GM19324 (cell line): ENCODE measurements at regions not wholly inside any gene's neighbourhood (a gene's known extent, or its start where the extent isn't known, plus 50 kb on each side); places are given as distances from the start of the nearest gene placed in this dataset.

Source experiments
- ATAC-seq: cut with Tn5 transposase; IDR thresholded peaks from one replicate; pipeline ENCODE4 v1.9.1; 2021; ENCODE audit warnings: mild to moderate bottlenecking, moderate library complexity; ENCODE audit not compliant: unreplicated experiment, low FRiP score

- ATAC-seq, result no peak
Observed at GRCh38 chr4:171203425-171203824, 609.8 kb upstream of the GALNTL6 start.

DNA sequence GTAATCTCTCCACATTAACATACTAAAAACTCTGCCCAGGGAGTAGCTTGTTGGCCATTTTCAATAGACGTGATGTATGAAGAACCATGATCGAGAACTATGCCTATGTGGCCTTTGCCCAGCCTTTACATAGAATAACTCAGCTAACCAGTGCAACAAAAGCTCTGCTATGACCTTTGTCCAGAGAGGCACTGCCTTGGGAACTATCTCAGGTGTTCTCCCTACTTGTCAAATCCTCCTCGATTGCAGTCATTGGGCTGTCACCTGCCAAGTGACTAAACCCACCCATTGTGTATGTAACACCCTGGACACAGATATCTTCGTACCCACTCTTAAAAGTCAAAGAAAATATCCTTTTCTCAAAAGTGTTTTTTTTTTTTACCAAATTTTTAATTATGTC is 610.3 kb upstream of the GALNTL6 start:
- no peak for ATAC-seq

- no peak for ATAC-seq
Observed at GRCh38 chr4:171186700-171187099, 626.5 kb upstream of the GALNTL6 start.

DNA sequence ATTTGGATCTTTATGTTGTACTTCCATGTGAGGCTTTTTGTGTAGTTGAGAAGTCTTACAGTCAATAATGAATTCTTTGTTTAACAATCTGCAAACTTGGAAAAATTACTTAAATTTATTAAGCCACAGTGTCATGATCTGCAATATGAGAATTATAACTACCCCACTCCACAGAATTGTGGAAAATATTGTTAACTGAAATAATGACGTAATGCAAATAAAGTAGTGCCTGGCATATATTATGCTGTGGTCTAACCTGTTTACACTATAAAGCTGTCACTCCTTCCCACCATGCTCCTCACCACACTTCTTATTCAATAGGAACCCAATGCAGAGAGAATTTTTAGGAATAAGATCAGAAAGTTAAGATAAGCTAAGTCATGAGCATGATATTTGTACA is 632.1 kb upstream of the GALNTL6 start:
- ATAC-seq, result no peak

DNA sequence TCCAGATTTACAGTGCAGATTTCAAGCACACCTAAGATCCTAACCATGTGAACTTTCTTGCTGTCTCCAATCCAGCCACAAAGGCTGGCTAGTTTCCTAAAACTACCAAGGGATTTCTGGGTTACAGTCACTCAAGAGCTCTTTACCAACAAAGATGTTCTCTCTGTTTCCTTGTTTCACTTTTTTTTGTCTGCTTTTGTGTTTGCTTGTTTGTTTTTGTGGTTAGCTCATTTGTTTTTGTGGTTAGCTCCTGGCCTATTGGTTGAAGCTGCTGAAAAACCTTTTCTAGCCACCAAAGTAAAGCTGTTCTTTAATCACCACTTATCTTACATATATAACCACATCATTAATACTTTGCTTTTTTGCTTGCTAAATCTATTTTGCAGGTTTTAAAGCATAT is 642.5 kb upstream of the GALNTL6 start:
- no peak for ATAC-seq

- no peak for ATAC-seq
Observed at GRCh38 chr4:171169396-171169795, 643.8 kb upstream of the GALNTL6 start.

- no peak for ATAC-seq
Observed at GRCh38 chr4:171162478-171162877, 650.7 kb upstream of the GALNTL6 start.

DNA sequence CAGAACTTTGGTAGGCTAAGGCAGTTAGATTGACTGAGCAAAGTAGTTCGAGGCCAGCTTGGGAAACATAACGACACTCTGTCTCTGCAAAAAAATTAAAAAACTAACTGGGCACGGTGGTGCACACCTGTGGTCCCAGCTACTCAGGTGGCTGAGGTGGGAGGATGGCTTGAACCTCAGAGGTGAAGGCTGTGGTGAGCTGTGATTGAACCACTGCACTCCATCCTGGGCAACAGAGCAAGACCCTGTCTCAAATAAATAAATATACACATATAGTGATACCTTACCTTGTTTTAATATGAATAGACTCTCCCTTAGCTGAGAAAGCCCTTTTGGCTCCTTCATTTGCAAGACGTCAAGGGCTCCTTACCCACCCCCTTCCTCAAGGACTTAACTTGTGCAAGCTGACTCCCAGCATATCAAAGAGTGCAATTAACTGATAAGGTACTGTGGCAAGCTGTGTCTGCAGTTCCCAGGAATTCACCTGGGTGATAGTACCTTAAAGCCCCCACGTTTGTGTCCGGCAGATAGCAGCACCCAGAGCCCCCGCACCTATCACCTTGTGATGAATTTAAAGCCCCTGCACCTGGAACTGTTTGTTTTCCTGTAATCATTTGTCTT is 655.6 kb upstream of the GALNTL6 start:
- no peak for ATAC-seq

- no peak for ATAC-seq
Observed at GRCh38 chr4:171142639-171143038, 670.6 kb upstream of the GALNTL6 start.

DNA sequence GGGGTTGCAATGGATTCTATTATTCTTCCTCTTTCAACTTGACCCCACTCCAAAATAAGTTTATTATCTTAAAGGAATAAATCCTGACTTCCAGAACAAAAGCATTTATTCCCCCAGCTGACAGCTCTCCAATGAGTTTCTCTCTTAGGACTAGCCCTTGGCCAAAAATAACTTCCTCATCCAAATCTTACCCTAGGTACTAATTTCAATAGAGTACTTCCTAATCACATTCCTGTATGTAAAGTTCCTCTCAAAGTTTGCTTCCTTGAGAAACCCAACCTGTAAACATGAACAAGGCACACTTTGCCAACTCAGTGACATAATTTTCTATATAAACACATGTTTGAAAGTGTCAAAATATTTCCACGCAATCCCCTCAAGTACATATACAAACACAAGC is 671.2 kb upstream of the GALNTL6 start:
- no peak for ATAC-seq

GRCh38 chr4:171130256-171130801 is 682.9 kb upstream of the GALNTL6 start:
- no peak for ATAC-seq

- ATAC-seq, result no peak
Observed at GRCh38 chr4:171118091-171118490, 695.1 kb upstream of the GALNTL6 start.

- no peak for ATAC-seq
Observed at GRCh38 chr4:171117457-171117856, 695.7 kb upstream of the GALNTL6 start.

- ATAC-seq, result no peak
Observed at GRCh38 chr4:171101845-171102244, 711.4 kb upstream of the GALNTL6 start.

GRCh38 chr4:171087089-171087488 is 726.1 kb upstream of the GALNTL6 start:
- no peak for ATAC-seq

DNA sequence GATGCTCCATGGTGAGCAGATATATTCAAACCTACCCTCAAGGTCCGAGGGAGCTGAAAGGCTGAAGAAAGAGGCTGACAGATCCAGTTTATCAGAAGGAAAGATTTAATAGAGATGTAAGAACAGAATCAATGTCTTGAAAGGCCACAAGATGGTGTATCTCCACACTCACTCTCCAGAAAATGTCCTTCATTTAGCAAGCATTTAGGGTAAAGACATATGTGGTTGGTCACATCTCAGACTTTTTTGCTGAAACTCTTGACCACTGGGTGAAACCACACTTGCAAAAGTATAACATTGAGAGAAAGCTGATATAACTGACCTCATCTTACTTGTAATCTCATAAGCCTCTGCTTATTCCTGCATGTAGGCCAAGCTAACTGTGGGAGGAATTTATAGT is 745.8 kb upstream of the GALNTL6 start:
- no peak for ATAC-seq

GRCh38 chr4:171049380-171049779 is 763.8 kb upstream of the GALNTL6 start:
- ATAC-seq, result no peak

DNA sequence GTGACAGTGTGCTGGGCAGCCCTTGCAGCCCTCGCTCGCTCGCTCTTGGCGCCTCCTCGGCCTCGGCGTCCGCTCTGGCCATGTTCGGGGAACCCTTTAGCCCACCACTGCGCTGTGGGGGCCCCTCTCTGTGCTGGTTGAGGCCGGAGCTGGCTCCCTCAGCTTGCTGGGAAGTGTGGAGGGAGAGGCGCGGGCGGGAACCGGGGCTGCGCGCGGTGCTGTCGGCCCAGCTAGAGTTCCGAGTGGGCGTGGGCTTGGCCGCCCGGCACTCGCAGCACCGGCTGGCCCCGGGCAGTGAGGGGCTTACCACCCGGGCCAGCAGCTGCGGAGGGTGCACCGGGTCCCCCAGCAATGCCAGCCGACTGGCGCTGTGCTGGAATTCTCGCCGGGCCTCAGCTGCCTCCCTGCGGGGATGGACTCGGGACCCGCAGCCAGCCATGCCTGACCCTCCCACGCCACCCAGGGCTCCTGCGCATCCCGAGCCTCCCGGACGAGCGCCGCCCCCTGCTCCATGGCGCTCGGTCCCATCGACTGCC is 770.1 kb upstream of the GALNTL6 start:
- no peak for ATAC-seq

- ATAC-seq, result no peak
Observed at GRCh38 chr4:171035909-171036308, 777.3 kb upstream of the GALNTL6 start.

GRCh38 chr4:171031338-171031737 is 781.9 kb upstream of the GALNTL6 start:
- ATAC-seq, result no peak

DNA sequence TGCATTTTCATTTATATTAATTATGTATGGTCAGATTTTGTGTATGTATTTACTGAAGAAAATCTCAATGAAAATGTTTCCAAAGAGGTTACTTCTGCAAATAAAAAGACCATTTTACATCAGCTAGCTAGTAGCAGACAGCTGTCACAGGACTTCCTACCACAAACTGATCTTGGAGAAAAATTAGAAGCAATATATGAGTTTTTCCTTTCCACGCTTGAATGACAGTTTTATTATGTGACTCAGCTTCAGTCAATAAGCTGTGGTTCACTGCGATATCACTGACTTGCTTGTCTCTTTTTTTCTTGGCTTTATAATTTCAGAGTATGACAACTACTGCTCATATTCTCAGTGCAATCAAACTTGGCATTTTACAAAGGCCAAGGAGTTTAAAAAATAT is 787.4 kb upstream of the GALNTL6 start:
- no peak for ATAC-seq

GRCh38 chr4:171025343-171025742 is 787.9 kb upstream of the GALNTL6 start:
- ATAC-seq, result no peak
